ENCODE measurements at regions not wholly inside any gene's neighbourhood (a gene's known extent, or its start where the extent isn't known, plus 50 kb on each side); places are given as distances from the start of the nearest gene placed in this dataset.
"Not testable (repeated sequence)": the region's sequence is repeated elsewhere in the genome, so short reads cannot be mapped to it uniquely, and the experiment has no call there.

GRCh38 chr7:47183862-47184590, 397.9 kb downstream of the TNS3 start:
- no peak for TF ChIP-seq CTCF (IDR thresholded peaks at IDR 0.05; ENCODE audit: unreplicated experiment)
- Mint-ChIP-seq H3K27ac (ENCODE audit: unreplicated experiment) (no peak overlapping the region), H3K4me1 (ENCODE audit: low read depth, unreplicated experiment) (peaks cover 15% of the 10 kb centered on the region), H3K36me3 (ENCODE audit: insufficient read depth, unreplicated experiment) (no peaks in the 10 kb centered on the region), H3K27me3 (ENCODE audit: unreplicated experiment) (peaks cover 29% of the 10 kb centered on the region), H3K4me3 (ENCODE audit: low read depth, unreplicated experiment) (no peak overlapping the region), H3K9me3 (ENCODE audit: low read depth, unreplicated experiment) (no peaks in the 10 kb centered on the region)
- CTCF ChIA-PET: no interaction called here
- intact Hi-C loops (cut with micrococcal nuclease; ENCODE audit: unreplicated experiment): loop anchor here (5.0 kb wide), 1 partner anchor 97 kb away; no protein-coding TSS in a partner anchor
- BruUV-seq (replicated peaks): no TSS peak
- no peak for DNase-seq

DNA sequence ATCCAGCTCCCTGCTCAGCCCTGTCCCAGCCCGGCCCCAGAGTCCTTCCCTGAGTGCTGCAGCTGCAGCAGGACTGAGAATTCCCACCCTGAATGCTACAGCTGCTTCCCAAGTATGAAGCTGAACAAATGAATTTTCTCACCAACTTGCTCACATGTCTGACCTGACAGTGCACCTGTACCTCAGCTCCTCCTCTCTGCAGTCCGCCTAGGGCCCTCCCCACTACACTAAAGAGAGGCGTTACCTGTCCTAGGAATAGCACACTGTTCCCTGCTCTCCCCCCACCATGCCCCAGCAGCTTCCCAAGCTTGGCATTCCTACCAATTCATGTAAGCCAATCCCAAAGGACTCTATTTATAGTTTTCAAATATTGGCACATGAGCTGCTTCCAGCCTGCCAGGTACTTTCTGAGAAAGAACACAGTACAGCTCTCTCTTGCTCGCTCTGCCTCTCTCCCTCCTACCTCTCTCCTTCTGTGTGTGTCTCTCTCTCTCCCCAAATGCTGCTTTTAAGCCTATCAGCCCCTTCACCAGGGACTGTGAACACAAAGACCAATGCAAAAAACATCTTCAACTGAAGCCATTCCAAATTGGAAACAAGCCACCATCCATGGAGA, 400.1 kb downstream of the TNS3 start:
- Mint-ChIP-seq H3K27ac (ENCODE audit: unreplicated experiment) (no peak overlapping the region), H3K36me3 (ENCODE audit: insufficient read depth, unreplicated experiment) (no peaks in the 10 kb centered on the region), H3K4me3 (ENCODE audit: low read depth, unreplicated experiment) (no peak overlapping the region), H3K27me3 (ENCODE audit: unreplicated experiment) (peaks cover 16% of the 10 kb centered on the region), H3K4me1 (ENCODE audit: low read depth, unreplicated experiment) (peaks cover 21% of the 10 kb centered on the region), H3K9me3 (ENCODE audit: low read depth, unreplicated experiment) (peaks cover 2% of the 10 kb centered on the region)
- CTCF ChIA-PET: interaction anchor here (0.6 to 2.4 kb wide), 5 partner anchors 19 to 1264 kb away, joined by 3 to 8 read pairs (median 3); partner anchors contain the start of gene IGFBP3
- BruUV-seq (replicated peaks): no TSS peak
- TF ChIP-seq CTCF (IDR thresholded peaks at IDR 0.05; ENCODE audit: unreplicated experiment): no peak
- intact Hi-C loops (cut with micrococcal nuclease; ENCODE audit: unreplicated experiment): loop anchor here (2.0 to 5.0 kb wide), 4 partner anchors 95 to 1291 kb away; no protein-coding TSS in a partner anchor
- DNase-seq: no peak

GRCh38 chr7:47180516-47180826, 401.4 kb downstream of the TNS3 start:
- peaks cover 9% of the 10 kb centered on the region for H3K9me3 Mint-ChIP-seq (ENCODE audit: low read depth, unreplicated experiment)
- no peak for TF ChIP-seq CTCF (IDR thresholded peaks at IDR 0.05; ENCODE audit: unreplicated experiment)
- DNase-seq: no peak
- no peaks in the 10 kb centered on the region for H3K36me3 Mint-ChIP-seq (ENCODE audit: insufficient read depth, unreplicated experiment)
- no TSS peak for BruUV-seq (replicated peaks)
- H3K4me3 Mint-ChIP-seq (ENCODE audit: low read depth, unreplicated experiment): no peak overlapping the region
- intact Hi-C loops (cut with micrococcal nuclease; ENCODE audit: unreplicated experiment): loop anchor here (2.0 to 5.0 kb wide), 4 partner anchors 93 to 1290 kb away; no protein-coding TSS in a partner anchor
- no peak overlapping the region for H3K27ac Mint-ChIP-seq (ENCODE audit: unreplicated experiment)
- H3K27me3 Mint-ChIP-seq (ENCODE audit: unreplicated experiment): peaks cover 16% of the 10 kb centered on the region
- peaks cover 21% of the 10 kb centered on the region for H3K4me1 Mint-ChIP-seq (ENCODE audit: low read depth, unreplicated experiment)
- CTCF ChIA-PET: interaction anchor here (0.5 to 2.4 kb wide), 5 partner anchors 27 to 1259 kb away, joined by 3 to 8 read pairs (median 5); partner anchors contain the start of gene IGFBP3

GRCh38 chr7:47179812-47180515, 401.9 kb downstream of the TNS3 start:
- intact Hi-C loops (cut with micrococcal nuclease; ENCODE audit: unreplicated experiment): loop anchor here (2.0 to 10.0 kb wide), 5 partner anchors 93 to 1289 kb away; no protein-coding TSS in a partner anchor
- H3K27me3 Mint-ChIP-seq (ENCODE audit: unreplicated experiment): peaks cover 16% of the 10 kb centered on the region
- BruUV-seq (replicated peaks): no TSS peak
- CTCF ChIA-PET: interaction anchor here (0.5 to 2.4 kb wide), 5 partner anchors 27 to 1259 kb away, joined by 3 to 8 read pairs (median 5); partner anchors contain the start of gene IGFBP3
- H3K9me3 Mint-ChIP-seq (ENCODE audit: low read depth, unreplicated experiment): peaks cover 9% of the 10 kb centered on the region
- H3K36me3 Mint-ChIP-seq (ENCODE audit: insufficient read depth, unreplicated experiment): no peaks in the 10 kb centered on the region
- no peak overlapping the region for H3K27ac Mint-ChIP-seq (ENCODE audit: unreplicated experiment)
- H3K4me1 Mint-ChIP-seq (ENCODE audit: low read depth, unreplicated experiment): peaks cover 21% of the 10 kb centered on the region
- H3K4me3 Mint-ChIP-seq (ENCODE audit: low read depth, unreplicated experiment): no peak overlapping the region
- peak; percentile 89 for TF ChIP-seq CTCF (IDR thresholded peaks at IDR 0.05; ENCODE audit: unreplicated experiment)
- peak; percentile 84 for DNase-seq

GRCh38 chr7:47172602-47173539, 409.0 kb downstream of the TNS3 start:
- intact Hi-C loops (cut with micrococcal nuclease; ENCODE audit: unreplicated experiment): loop anchor here (10.0 kb wide), 1 partner anchor 408 kb away; no protein-coding TSS in a partner anchor
- H3K36me3 Mint-ChIP-seq (ENCODE audit: insufficient read depth, unreplicated experiment); H3K4me3 Mint-ChIP-seq (ENCODE audit: low read depth, unreplicated experiment); BruUV-seq (replicated peaks); CTCF ChIA-PET; H3K27ac Mint-ChIP-seq (ENCODE audit: unreplicated experiment); H3K9me3 Mint-ChIP-seq (ENCODE audit: low read depth, unreplicated experiment); H3K27me3 Mint-ChIP-seq (ENCODE audit: unreplicated experiment): not testable (repeated sequence)
- peaks cover 26% of the 10 kb centered on the region for H3K4me1 Mint-ChIP-seq (ENCODE audit: low read depth, unreplicated experiment)
- peak; percentile 40 for DNase-seq

Data from Calu3 (cell line).